Body of pancreas (tissue), 4 donors: ENCODE measurements at regions not wholly inside any gene's neighbourhood (a gene's known extent, or its start where the extent isn't known, plus 50 kb on each side); places are given as distances from the start of the nearest gene placed in this dataset.

ENCODE experiments used
- POLR2A ChIP-seq, 3 donors: fragments of 450-650 bp; IDR thresholded peaks; one replicate each; pipeline ENCODE4 v1.6.1; 2016; ENCODE audit warnings: antibody characterized with exemption in 3 of 3, mild to moderate bottlenecking in 2 of 3
- TF ChIP-seq, protein P1 (sequence below), 7 experiments: fragments of 450-650 bp in 4 of 7; fragments of 200-600 bp in 3 of 7; sonication (generic) in 3 of 7; IDR thresholded peaks; one replicate each; pipeline ENCODE4 v1.5.1; 2016 to 2019; ENCODE audit warnings: antibody characterized with exemption in 7 of 7

DNA sequence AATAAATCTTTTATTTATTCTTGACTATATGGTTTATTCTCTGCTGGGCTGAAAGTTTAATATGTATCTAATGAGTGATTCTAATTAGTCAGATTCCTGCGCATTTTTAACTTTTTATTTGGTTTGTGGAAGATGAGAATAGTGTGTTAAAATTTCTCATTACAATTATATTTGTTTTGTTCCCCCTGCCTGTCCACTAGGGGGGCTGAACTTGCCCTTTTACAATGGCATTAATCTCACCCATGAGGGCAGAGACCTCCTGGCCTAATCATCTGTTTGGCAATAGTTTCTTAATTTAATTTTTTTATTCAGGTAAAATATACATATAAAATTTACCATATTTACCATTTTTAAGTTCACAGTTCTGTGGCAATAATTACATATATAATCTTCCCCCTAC is 278.5 kb upstream of the NPY start:
- TF ChIP-seq, protein P1, sequence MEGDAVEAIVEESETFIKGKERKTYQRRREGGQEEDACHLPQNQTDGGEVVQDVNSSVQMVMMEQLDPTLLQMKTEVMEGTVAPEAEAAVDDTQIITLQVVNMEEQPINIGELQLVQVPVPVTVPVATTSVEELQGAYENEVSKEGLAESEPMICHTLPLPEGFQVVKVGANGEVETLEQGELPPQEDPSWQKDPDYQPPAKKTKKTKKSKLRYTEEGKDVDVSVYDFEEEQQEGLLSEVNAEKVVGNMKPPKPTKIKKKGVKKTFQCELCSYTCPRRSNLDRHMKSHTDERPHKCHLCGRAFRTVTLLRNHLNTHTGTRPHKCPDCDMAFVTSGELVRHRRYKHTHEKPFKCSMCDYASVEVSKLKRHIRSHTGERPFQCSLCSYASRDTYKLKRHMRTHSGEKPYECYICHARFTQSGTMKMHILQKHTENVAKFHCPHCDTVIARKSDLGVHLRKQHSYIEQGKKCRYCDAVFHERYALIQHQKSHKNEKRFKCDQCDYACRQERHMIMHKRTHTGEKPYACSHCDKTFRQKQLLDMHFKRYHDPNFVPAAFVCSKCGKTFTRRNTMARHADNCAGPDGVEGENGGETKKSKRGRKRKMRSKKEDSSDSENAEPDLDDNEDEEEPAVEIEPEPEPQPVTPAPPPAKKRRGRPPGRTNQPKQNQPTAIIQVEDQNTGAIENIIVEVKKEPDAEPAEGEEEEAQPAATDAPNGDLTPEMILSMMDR (IDR thresholded peaks at IDR 0.05) = no peak
- TF ChIP-seq POLR2A (IDR thresholded peaks at IDR 0.05) = no peak
